GM23338 (cell line): ENCODE measurements at regions not wholly inside any gene's neighbourhood (a gene's known extent, or its start where the extent isn't known, plus 50 kb on each side); places are given as distances from the start of the nearest gene placed in this dataset.

Source experiments
- ATAC-seq: fragments of 200-7000 bp; cut with Tn5 transposase; 3 replicates; pipeline ENCODE4 v1.9.1; 2020
- DNase-seq: peaks from one replicate; pipeline ENCODE4 v3.0.0-alpha.2; 2015; ENCODE audit warnings: low spot score
- H2AFZ ChIP-seq: fragments of 200-600 bp; sonication (generic); 2 replicates; pipeline ENCODE4 v1.8.0; 2016; ENCODE audit warnings: antibody characterized with exemption, mild to moderate bottlenecking, moderate library complexity
- H3F3A ChIP-seq: fragments of 200-600 bp; sonication (generic); replicated peaks from 2 replicates; pipeline ENCODE4 v1.8.0; 2017; ENCODE audit warnings: antibody characterized with exemption, mixed run types, low read depth
- H3K27ac ChIP-seq: fragments of 200-600 bp; sonication (generic); 2 replicates; pipeline ENCODE4 v1.6.1; 2016; ENCODE audit warnings: low read depth
- H3K27me3 ChIP-seq: fragments of 200-600 bp; sonication (generic); 2 replicates; pipeline ENCODE4 v1.8.0; 2016; ENCODE audit warnings: mild to moderate bottlenecking, mixed run types, moderate library complexity; ENCODE audit not compliant: insufficient read depth
- H3K36me3 ChIP-seq: fragments of 200-600 bp; sonication (generic); 2 replicates; pipeline ENCODE4 v1.8.0; 2016; ENCODE audit warnings: mild to moderate bottlenecking; ENCODE audit not compliant: insufficient read depth
- H3K4me1 ChIP-seq: fragments of 200-600 bp; sonication (generic); 2 replicates; pipeline ENCODE4 v1.8.0; 2016; ENCODE audit warnings: mild to moderate bottlenecking, moderate library complexity; ENCODE audit not compliant: insufficient read depth
- H3K4me2 ChIP-seq: fragments of 200-600 bp; sonication (generic); 2 replicates; pipeline ENCODE4 v1.7.1; 2017; ENCODE audit warnings: mixed run types
- H3K4me3 ChIP-seq: fragments of 200-600 bp; sonication (generic); 2 replicates; pipeline ENCODE4 v1.6.1; 2016; ENCODE audit warnings: mixed run types
- H3K79me2 ChIP-seq: fragments of 200-600 bp; sonication (generic); replicated peaks from 2 replicates; pipeline ENCODE4 v1.8.0; 2017; ENCODE audit warnings: mild to moderate bottlenecking; ENCODE audit not compliant: insufficient read depth
- H3K9me2 ChIP-seq: fragments of 200-600 bp; sonication (generic); 2 replicates; pipeline ENCODE4 v1.8.0; 2017; ENCODE audit not compliant: insufficient read depth
- H4K20me1 ChIP-seq: fragments of 200-600 bp; sonication (generic); replicated peaks from 2 replicates; pipeline ENCODE4 v1.8.0; 2017; ENCODE audit warnings: mild to moderate bottlenecking; ENCODE audit not compliant: insufficient read depth
- H3K27ac Mint-ChIP-seq: 2 replicates; pipeline ENCODE4 v1.8.0; 2020; ENCODE audit warnings: inconsistent platforms, mild to moderate bottlenecking, moderate library complexity, mixed read lengths
- H3K27me3 Mint-ChIP-seq: 3 replicates; pipeline ENCODE4 v1.8.0; 2022; ENCODE audit warnings: low read depth, mild to moderate bottlenecking, moderate library complexity, mixed read lengths, inconsistent platforms; ENCODE audit not compliant: insufficient read depth, poor library complexity
- H3K36me3 Mint-ChIP-seq: 3 replicates; pipeline ENCODE4 v1.8.0; 2021; ENCODE audit warnings: low read depth, mild to moderate bottlenecking, inconsistent platforms, moderate library complexity, mixed read lengths
- H3K4me1 Mint-ChIP-seq: 3 replicates; pipeline ENCODE4 v1.8.0; 2020; ENCODE audit warnings: mild to moderate bottlenecking, inconsistent platforms, mixed read lengths
- H3K4me3 Mint-ChIP-seq: 3 replicates; pipeline ENCODE4 v1.8.0; 2021; ENCODE audit warnings: moderate library complexity, mild to moderate bottlenecking, inconsistent platforms, mixed read lengths
- H3K9me3 Mint-ChIP-seq: 3 replicates; pipeline ENCODE4 v1.8.0; 2020; ENCODE audit warnings: moderate library complexity, mild to moderate bottlenecking, inconsistent platforms, mixed read lengths
- CREB1 ChIP-seq: fragments of 250-450 bp; sonication (Bioruptor Pico); IDR thresholded peaks from 2 replicates; pipeline ENCODE4 v1.5.0; 2020; ENCODE audit warnings: low read depth, mild to moderate bottlenecking, moderate library complexity
- EZH2 ChIP-seq: fragments of 200-600 bp; sonication (generic); IDR thresholded peaks from one replicate; pipeline ENCODE4 v1.8.0; 2017; ENCODE audit warnings: antibody characterized with exemption, mild to moderate bottlenecking, low read depth; ENCODE audit not compliant: unreplicated experiment
- EZH2phosphoT487 ChIP-seq: fragments of 200-600 bp; sonication (generic); IDR thresholded peaks from one replicate; pipeline ENCODE4 v1.8.1; 2018; ENCODE audit warnings: antibody characterized with exemption; ENCODE audit not compliant: unreplicated experiment
- JUNB ChIP-seq: IDR thresholded peaks from one replicate; pipeline ENCODE4 v1.6.1; 2016; ENCODE audit warnings: antibody characterized with exemption; ENCODE audit not compliant: unreplicated experiment
- NANOG ChIP-seq: IDR thresholded peaks from 2 replicates; pipeline ENCODE4 v1.6.1; 2016; ENCODE audit warnings: antibody characterized with exemption, borderline replicate concordance
- POLR2AphosphoS5 ChIP-seq: IDR thresholded peaks from 2 replicates; pipeline ENCODE4 v1.6.1; 2016; ENCODE audit warnings: antibody characterized with exemption, low read depth
- STAT1 ChIP-seq: IDR thresholded peaks from one replicate; pipeline ENCODE4 v1.6.1; 2016; ENCODE audit warnings: antibody characterized with exemption; ENCODE audit not compliant: unreplicated experiment
- ZNF114 ChIP-seq: fragments of 250-450 bp; sonication (Bioruptor Pico); IDR thresholded peaks from 2 replicates; pipeline ENCODE4 v1.5.0; 2020; ENCODE audit warnings: mild to moderate bottlenecking, moderate library complexity
- ZNF331 ChIP-seq: fragments of 250-450 bp; sonication (Bioruptor Pico); IDR thresholded peaks from 2 replicates; pipeline ENCODE4 v1.5.0; 2020; ENCODE audit warnings: low read depth, mild to moderate bottlenecking, moderate library complexity
- TF ChIP-seq, protein P1 (sequence below): fragments of 250-450 bp; sonication (Bioruptor Pico); IDR thresholded peaks from 2 replicates; pipeline ENCODE4 v1.5.0; 2020; ENCODE audit warnings: mild to moderate bottlenecking, moderate library complexity
- TF ChIP-seq, protein P2 (sequence below): IDR thresholded peaks from one replicate; pipeline ENCODE4 v1.6.1; 2018; ENCODE audit warnings: antibody characterized with exemption; ENCODE audit not compliant: unreplicated experiment
- TF ChIP-seq, protein P3 (sequence below), 2 experiments: fragments of 200-600 bp in 1 of 2; sonication (generic) in 1 of 2; conservative IDR thresholded peaks; 2 replicates each; pipeline versions ENCODE4 v1.5.1 to v1.6.1; 2016 to 2017; ENCODE audit warnings: antibody characterized with exemption in 2 of 2, low read depth in 2 of 2, mild to moderate bottlenecking in 2 of 2, moderate library complexity in 1 of 2
- TF ChIP-seq, protein P4 (sequence below): IDR thresholded peaks from 2 replicates; pipeline ENCODE4 v1.6.1; 2016; ENCODE audit warnings: antibody characterized with exemption

DNA sequence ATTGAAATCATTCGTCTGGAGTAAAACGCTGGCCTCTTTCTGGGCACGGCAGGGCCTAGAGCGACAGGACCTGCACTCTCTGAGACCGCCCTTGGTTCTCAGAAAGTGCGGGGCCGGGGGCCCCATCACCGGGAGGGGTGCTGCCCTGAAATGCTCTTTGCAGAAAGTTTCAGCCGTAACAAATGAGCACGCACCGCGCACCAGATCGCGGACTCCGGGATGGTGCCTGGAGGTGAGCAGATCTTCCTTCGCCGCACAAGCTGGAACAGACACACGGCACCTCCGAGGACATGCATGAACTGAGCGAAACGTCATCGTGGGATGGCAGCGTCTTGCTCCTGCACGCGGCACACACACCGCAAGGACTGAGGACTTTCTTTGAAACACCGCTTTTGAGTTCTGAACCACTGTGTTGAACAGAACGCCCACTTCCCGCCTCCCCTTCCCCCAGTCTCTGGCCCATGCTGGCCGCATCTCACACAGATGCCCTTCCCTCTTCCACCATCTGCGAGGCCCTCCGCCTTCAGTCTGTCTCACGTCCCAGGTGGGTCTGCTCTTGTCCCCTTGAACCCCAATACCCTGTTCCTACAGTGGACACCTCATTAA is 538.7 kb upstream of the MGMT start:
- Mint-ChIP-seq H3K9me3 (no peaks in the 10 kb centered on the region), H3K27ac (no peak overlapping the region; the same call in 1 of the 2 replicates), H3K27me3 (peaks cover 7% of the 10 kb centered on the region), H3K4me3 (no peak overlapping the region), H3K4me1 (peaks cover 6% of the 10 kb centered on the region), H3K36me3 (no peaks in the 10 kb centered on the region)
- Histone ChIP-seq H3K27me3 (no peaks in the 10 kb centered on the region), H3K4me3 (no peak overlapping the region), H3K9me2 (0 out of 2 replicates have a peak, but pooled peaks cover 3% of the 10 kb centered on the region), H3K36me3 (no peaks in the 10 kb centered on the region), H3K4me1 (no peaks in the 10 kb centered on the region; the same call in 1 of the 2 replicates), H3K79me2 (no peaks in the 10 kb centered on the region), H3K27ac (no peak overlapping the region), H2AFZ (0 out of 2 replicates have a peak overlapping the region, but pooled peaks have one; percentile 80), H3K4me2 (no peak overlapping the region), H3F3A (no peaks in the 10 kb centered on the region), H4K20me1 (no peaks in the 10 kb centered on the region)
- TF ChIP-seq EZH2 (no peak), STAT1 (no peak), NANOG (no peak), CREB1 (CRISPR knock-in tag) (no peak), ZNF114 (CRISPR knock-in tag) (no peak), POLR2AphosphoS5 (no peak), EZH2phosphoT487 (no peak), ZNF331 (no peak), JUNB (no peak)
- TF ChIP-seq, protein P1, sequence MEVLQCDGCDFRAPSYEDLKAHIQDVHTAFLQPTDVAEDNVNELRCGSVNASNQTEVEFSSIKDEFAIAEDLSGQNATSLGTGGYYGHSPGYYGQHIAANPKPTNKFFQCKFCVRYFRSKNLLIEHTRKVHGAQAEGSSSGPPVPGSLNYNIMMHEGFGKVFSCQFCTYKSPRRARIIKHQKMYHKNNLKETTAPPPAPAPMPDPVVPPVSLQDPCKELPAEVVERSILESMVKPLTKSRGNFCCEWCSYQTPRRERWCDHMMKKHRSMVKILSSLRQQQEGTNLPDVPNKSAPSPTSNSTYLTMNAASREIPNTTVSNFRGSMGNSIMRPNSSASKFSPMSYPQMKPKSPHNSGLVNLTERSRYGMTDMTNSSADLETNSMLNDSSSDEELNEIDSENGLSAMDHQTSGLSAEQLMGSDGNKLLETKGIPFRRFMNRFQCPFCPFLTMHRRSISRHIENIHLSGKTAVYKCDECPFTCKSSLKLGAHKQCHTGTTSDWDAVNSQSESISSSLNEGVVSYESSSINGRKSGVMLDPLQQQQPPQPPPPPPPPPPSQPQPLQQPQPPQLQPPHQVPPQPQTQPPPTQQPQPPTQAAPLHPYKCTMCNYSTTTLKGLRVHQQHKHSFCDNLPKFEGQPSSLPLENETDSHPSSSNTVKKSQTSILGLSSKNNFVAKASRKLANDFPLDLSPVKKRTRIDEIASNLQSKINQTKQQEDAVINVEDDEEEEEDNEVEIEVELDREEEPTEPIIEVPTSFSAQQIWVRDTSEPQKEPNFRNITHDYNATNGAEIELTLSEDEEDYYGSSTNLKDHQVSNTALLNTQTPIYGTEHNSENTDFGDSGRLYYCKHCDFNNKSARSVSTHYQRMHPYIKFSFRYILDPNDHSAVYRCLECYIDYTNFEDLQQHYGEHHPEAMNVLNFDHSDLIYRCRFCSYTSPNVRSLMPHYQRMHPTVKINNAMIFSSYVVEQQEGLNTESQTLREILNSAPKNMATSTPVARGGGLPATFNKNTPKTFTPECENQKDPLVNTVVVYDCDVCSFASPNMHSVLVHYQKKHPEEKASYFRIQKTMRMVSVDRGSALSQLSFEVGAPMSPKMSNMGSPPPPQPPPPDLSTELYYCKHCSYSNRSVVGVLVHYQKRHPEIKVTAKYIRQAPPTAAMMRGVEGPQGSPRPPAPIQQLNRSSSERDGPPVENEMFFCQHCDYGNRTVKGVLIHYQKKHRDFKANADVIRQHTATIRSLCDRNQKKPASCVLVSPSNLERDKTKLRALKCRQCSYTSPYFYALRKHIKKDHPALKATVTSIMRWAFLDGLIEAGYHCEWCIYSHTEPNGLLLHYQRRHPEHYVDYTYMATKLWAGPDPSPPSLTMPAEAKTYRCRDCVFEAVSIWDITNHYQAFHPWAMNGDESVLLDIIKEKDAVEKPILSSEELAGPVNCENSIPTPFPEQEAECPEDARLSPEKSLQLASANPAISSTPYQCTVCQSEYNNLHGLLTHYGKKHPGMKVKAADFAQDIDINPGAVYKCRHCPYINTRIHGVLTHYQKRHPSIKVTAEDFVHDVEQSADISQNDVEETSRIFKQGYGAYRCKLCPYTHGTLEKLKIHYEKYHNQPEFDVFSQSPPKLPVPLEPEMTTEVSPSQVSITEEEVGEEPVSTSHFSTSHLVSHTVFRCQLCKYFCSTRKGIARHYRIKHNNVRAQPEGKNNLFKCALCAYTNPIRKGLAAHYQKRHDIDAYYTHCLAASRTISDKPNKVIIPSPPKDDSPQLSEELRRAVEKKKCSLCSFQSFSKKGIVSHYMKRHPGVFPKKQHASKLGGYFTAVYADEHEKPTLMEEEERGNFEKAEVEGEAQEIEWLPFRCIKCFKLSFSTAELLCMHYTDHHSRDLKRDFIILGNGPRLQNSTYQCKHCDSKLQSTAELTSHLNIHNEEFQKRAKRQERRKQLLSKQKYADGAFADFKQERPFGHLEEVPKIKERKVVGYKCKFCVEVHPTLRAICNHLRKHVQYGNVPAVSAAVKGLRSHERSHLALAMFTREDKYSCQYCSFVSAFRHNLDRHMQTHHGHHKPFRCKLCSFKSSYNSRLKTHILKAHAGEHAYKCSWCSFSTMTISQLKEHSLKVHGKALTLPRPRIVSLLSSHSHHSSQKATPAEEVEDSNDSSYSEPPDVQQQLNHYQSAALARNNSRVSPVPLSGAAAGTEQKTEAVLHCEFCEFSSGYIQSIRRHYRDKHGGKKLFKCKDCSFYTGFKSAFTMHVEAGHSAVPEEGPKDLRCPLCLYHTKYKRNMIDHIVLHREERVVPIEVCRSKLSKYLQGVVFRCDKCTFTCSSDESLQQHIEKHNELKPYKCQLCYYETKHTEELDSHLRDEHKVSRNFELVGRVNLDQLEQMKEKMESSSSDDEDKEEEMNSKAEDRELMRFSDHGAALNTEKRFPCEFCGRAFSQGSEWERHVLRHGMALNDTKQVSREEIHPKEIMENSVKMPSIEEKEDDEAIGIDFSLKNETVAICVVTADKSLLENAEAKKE (CRISPR knock-in tag), result no peak
- TF ChIP-seq, protein P2, sequence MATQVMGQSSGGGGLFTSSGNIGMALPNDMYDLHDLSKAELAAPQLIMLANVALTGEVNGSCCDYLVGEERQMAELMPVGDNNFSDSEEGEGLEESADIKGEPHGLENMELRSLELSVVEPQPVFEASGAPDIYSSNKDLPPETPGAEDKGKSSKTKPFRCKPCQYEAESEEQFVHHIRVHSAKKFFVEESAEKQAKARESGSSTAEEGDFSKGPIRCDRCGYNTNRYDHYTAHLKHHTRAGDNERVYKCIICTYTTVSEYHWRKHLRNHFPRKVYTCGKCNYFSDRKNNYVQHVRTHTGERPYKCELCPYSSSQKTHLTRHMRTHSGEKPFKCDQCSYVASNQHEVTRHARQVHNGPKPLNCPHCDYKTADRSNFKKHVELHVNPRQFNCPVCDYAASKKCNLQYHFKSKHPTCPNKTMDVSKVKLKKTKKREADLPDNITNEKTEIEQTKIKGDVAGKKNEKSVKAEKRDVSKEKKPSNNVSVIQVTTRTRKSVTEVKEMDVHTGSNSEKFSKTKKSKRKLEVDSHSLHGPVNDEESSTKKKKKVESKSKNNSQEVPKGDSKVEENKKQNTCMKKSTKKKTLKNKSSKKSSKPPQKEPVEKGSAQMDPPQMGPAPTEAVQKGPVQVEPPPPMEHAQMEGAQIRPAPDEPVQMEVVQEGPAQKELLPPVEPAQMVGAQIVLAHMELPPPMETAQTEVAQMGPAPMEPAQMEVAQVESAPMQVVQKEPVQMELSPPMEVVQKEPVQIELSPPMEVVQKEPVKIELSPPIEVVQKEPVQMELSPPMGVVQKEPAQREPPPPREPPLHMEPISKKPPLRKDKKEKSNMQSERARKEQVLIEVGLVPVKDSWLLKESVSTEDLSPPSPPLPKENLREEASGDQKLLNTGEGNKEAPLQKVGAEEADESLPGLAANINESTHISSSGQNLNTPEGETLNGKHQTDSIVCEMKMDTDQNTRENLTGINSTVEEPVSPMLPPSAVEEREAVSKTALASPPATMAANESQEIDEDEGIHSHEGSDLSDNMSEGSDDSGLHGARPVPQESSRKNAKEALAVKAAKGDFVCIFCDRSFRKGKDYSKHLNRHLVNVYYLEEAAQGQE, result no peak
- TF ChIP-seq, protein P3, sequence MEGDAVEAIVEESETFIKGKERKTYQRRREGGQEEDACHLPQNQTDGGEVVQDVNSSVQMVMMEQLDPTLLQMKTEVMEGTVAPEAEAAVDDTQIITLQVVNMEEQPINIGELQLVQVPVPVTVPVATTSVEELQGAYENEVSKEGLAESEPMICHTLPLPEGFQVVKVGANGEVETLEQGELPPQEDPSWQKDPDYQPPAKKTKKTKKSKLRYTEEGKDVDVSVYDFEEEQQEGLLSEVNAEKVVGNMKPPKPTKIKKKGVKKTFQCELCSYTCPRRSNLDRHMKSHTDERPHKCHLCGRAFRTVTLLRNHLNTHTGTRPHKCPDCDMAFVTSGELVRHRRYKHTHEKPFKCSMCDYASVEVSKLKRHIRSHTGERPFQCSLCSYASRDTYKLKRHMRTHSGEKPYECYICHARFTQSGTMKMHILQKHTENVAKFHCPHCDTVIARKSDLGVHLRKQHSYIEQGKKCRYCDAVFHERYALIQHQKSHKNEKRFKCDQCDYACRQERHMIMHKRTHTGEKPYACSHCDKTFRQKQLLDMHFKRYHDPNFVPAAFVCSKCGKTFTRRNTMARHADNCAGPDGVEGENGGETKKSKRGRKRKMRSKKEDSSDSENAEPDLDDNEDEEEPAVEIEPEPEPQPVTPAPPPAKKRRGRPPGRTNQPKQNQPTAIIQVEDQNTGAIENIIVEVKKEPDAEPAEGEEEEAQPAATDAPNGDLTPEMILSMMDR (conservative IDR thresholded peaks at IDR 0.05; ENCODE audit: low read depth in 2 of 2), result no peak
- TF ChIP-seq, protein P4, sequence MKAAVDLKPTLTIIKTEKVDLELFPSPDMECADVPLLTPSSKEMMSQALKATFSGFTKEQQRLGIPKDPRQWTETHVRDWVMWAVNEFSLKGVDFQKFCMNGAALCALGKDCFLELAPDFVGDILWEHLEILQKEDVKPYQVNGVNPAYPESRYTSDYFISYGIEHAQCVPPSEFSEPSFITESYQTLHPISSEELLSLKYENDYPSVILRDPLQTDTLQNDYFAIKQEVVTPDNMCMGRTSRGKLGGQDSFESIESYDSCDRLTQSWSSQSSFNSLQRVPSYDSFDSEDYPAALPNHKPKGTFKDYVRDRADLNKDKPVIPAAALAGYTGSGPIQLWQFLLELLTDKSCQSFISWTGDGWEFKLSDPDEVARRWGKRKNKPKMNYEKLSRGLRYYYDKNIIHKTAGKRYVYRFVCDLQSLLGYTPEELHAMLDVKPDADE, result no peak
- peak; percentile 32; the same call in 2 of the 3 replicates for ATAC-seq
- DNase-seq, result no peak
